ENCODE measurements at regions not wholly inside any gene's neighbourhood (a gene's known extent, or its start where the extent isn't known, plus 50 kb on each side); places are given as distances from the start of the nearest gene placed in this dataset.

GRCh38 chr5:88144219-88145001, 124.2 kb downstream of the TMEM161B start:
- peak in 1 of 2 experiments; percentile 39 for DNase-seq

- no peak for DNase-seq
Observed at GRCh38 chr5:88143693-88144218, 124.9 kb downstream of the TMEM161B start.

GRCh38 chr5:88142886-88143692, 125.6 kb downstream of the TMEM161B start:
- peak in 1 of 2 experiments; percentile 21 for DNase-seq

- no peak for DNase-seq
Observed at GRCh38 chr5:88142636-88142885, 126.1 kb downstream of the TMEM161B start.

- peak; percentile 98 for DNase-seq
Observed at GRCh38 chr5:88140856-88141752, 127.5 kb downstream of the TMEM161B start.

- DNase-seq, result peak in 1 of 2 experiments; percentile 49
Observed at GRCh38 chr5:88140396-88140855, 128.2 kb downstream of the TMEM161B start.

- no peak for DNase-seq
Observed at GRCh38 chr5:88130211-88130815, 138.3 kb downstream of the TMEM161B start.

GRCh38 chr5:88128813-88129212, 139.8 kb downstream of the TMEM161B start:
- DNase-seq, result no peak

GRCh38 chr5:88119535-88120125, 149.0 kb downstream of the TMEM161B start:
- no peak for DNase-seq

- DNase-seq, result no peak
Observed at GRCh38 chr5:88118179-88118578, 150.5 kb downstream of the TMEM161B start.

- DNase-seq, result no peak
Observed at GRCh38 chr5:88117546-88117945, 151.1 kb downstream of the TMEM161B start.

GRCh38 chr5:88116396-88116795, 152.2 kb downstream of the TMEM161B start:
- DNase-seq, result no peak

GRCh38 chr5:88115211-88115610, 153.4 kb downstream of the TMEM161B start:
- no peak for DNase-seq

GRCh38 chr5:88113429-88113828, 155.2 kb downstream of the TMEM161B start:
- DNase-seq, result no peak

- DNase-seq, result no peak
Observed at GRCh38 chr5:88109818-88110217, 158.8 kb downstream of the TMEM161B start.

- no peak for DNase-seq
Observed at GRCh38 chr5:88108490-88109279, 160.0 kb downstream of the TMEM161B start.

GRCh38 chr5:88094906-88095496, 173.6 kb downstream of the TMEM161B start:
- no peak for DNase-seq

GRCh38 chr5:88094403-88094802, 174.2 kb downstream of the TMEM161B start:
- no peak for DNase-seq

- DNase-seq, result no peak
Observed at GRCh38 chr5:88093765-88094164, 174.9 kb downstream of the TMEM161B start.

GRCh38 chr5:88092958-88093605, 175.6 kb downstream of the TMEM161B start:
- no peak for DNase-seq

All from cerebellar nuclear complex (tissue), 1 donor.